ENCODE measurements at regions not wholly inside any gene's neighbourhood (a gene's known extent, or its start where the extent isn't known, plus 50 kb on each side); places are given as distances from the start of the nearest gene placed in this dataset.

GRCh38 chr10:81704596-81704995 lies 170.4 kb upstream of the NRG3 start:
- H3K4me3 ChIP-seq (ENCODE audit: low read depth in 2 of 2, low read length in 1 of 2): no peak overlapping the region
- WGBS (ENCODE audit: low lambda C conversion rate): 0% methylated on average over 1 of the region's 1 CpG

GRCh38 chr10:81708416-81708815 lies 166.6 kb upstream of the NRG3 start:
- no peak overlapping the region for H3K4me3 ChIP-seq (ENCODE audit: low read depth in 2 of 2, low read length in 1 of 2)
- no peaks in the 10 kb centered on the region for H3K9me2 ChIP-seq
- H3K79me2 ChIP-seq (ENCODE audit: insufficient read depth): no peaks in the 10 kb centered on the region
- POLR2A ChIA-PET: no interaction called here
- H3K9me3 ChIP-seq: no peaks in the 10 kb centered on the region
- H3K9ac ChIP-seq: no peak overlapping the region
- H4K20me1 ChIP-seq (ENCODE audit: insufficient read depth): no peaks in the 10 kb centered on the region
- no peaks in the 10 kb centered on the region for H3K4me1 ChIP-seq (ENCODE audit: control insufficient read depth in 1 of 2, insufficient read depth in 2 of 2, low read depth in 1 of 2, low read length in 1 of 2)
- CTCF ChIA-PET: no interaction called here
- no peak overlapping the region for H2AFZ ChIP-seq (ENCODE audit: low read depth)
- H3K36me3 ChIP-seq (replicated peaks in 1 of 2; ENCODE audit: control insufficient read depth in 1 of 2, insufficient read depth in 2 of 2, low read length in 1 of 2): no peaks in the 10 kb centered on the region
- H3F3A ChIP-seq (replicated peaks; ENCODE audit: insufficient read depth): no peaks in the 10 kb centered on the region
- no peaks in the 10 kb centered on the region for H3K27me3 ChIP-seq (ENCODE audit: insufficient read depth)
- DNase-seq: no peak
- H3K27ac ChIP-seq (ENCODE audit: low read depth in 2 of 2, low read length in 1 of 2): no peak overlapping the region
- 6% methylated on average over 5 of the region's 5 CpGs for WGBS (ENCODE audit: low lambda C conversion rate)
- no peak overlapping the region for H3K4me2 ChIP-seq
- no peak for TF ChIP-seq JUND (IDR thresholded peaks at IDR 0.05)
- no peak for TF ChIP-seq USF1 (IDR thresholded peaks at IDR 0.05; ENCODE audit: borderline replicate concordance, low read depth)
- no peak for TF ChIP-seq SMC3 (IDR thresholded peaks at IDR 0.05; ENCODE audit: low read depth, low read length)

More at GRCh38 chr10:81704596-81704995, 170.4 kb upstream of the NRG3 start:
- Histone ChIP-seq H3K9ac (no peak overlapping the region), H3K36me3 (replicated peaks in 1 of 2; ENCODE audit: control insufficient read depth in 1 of 2, insufficient read depth in 2 of 2, low read length in 1 of 2) (no peaks in the 10 kb centered on the region), H2AFZ (ENCODE audit: low read depth) (no peak overlapping the region), H3F3A (replicated peaks; ENCODE audit: insufficient read depth) (no peaks in the 10 kb centered on the region), H3K9me3 (no peaks in the 10 kb centered on the region), H3K4me2 (no peak overlapping the region), H3K9me2 (no peaks in the 10 kb centered on the region), H3K27ac (ENCODE audit: low read depth in 2 of 2, low read length in 1 of 2) (no peak overlapping the region), H3K79me2 (ENCODE audit: insufficient read depth) (no peaks in the 10 kb centered on the region), H3K27me3 (ENCODE audit: insufficient read depth) (no peaks in the 10 kb centered on the region), H3K4me1 (ENCODE audit: control insufficient read depth in 1 of 2, insufficient read depth in 2 of 2, low read depth in 1 of 2, low read length in 1 of 2) (no peaks in the 10 kb centered on the region), H4K20me1 (ENCODE audit: insufficient read depth) (no peaks in the 10 kb centered on the region)
- TF ChIP-seq FOXJ3 (CRISPR knock-in tag; IDR thresholded peaks at IDR 0.05) (no peak), SIN3A (IDR thresholded peaks at IDR 0.05; ENCODE audit: borderline replicate concordance, low read depth, low read length) (no peak)
- no peak for DNase-seq
- ChIA-PET POLR2A (no interaction called here), CTCF (no interaction called here)

- H4K20me1 ChIP-seq (ENCODE audit: insufficient read depth): no peaks in the 10 kb centered on the region
- H3K27me3 ChIP-seq (ENCODE audit: insufficient read depth): no peaks in the 10 kb centered on the region
- no peak overlapping the region for H3K9ac ChIP-seq
- TF ChIP-seq JUND (IDR thresholded peaks at IDR 0.05): no peak
- no peak for TF ChIP-seq ZBTB33 (IDR thresholded peaks at IDR 0.05; ENCODE audit: borderline replicate concordance, low read depth)
- no peak for TF ChIP-seq CTCF (IDR thresholded peaks at IDR 0.05)
- no peak for TF ChIP-seq RXRA (IDR thresholded peaks at IDR 0.05; ENCODE audit: borderline replicate concordance, low read depth)
- TF ChIP-seq PBX3 (IDR thresholded peaks at IDR 0.05): no peak
- no peak for TF ChIP-seq FOXJ3 (CRISPR knock-in tag; IDR thresholded peaks at IDR 0.05)
- TF ChIP-seq FOXM1 (IDR thresholded peaks at IDR 0.05; ENCODE audit: low read depth): no peak
- 38% methylated on average over 2 of the region's 2 CpGs for WGBS (ENCODE audit: low lambda C conversion rate)
- no peaks in the 10 kb centered on the region for H3K36me3 ChIP-seq (replicated peaks in 1 of 2; ENCODE audit: control insufficient read depth in 1 of 2, insufficient read depth in 2 of 2, low read length in 1 of 2)
- no peaks in the 10 kb centered on the region for H3K9me2 ChIP-seq
- H3K79me2 ChIP-seq (ENCODE audit: insufficient read depth): no peaks in the 10 kb centered on the region
- no peaks in the 10 kb centered on the region for H3K4me1 ChIP-seq (ENCODE audit: control insufficient read depth in 1 of 2, insufficient read depth in 2 of 2, low read depth in 1 of 2, low read length in 1 of 2)
- no peak overlapping the region for H3K27ac ChIP-seq (ENCODE audit: low read depth in 2 of 2, low read length in 1 of 2)
- no peak overlapping the region for H3K4me3 ChIP-seq (ENCODE audit: low read depth in 2 of 2, low read length in 1 of 2)
- H3F3A ChIP-seq (replicated peaks; ENCODE audit: insufficient read depth): no peaks in the 10 kb centered on the region
- ChIA-PET POLR2A (no interaction called here), CTCF (no interaction called here)
- H3K4me2 ChIP-seq: no peak overlapping the region
- no peak for DNase-seq
- H3K9me3 ChIP-seq: no peaks in the 10 kb centered on the region
- no peak overlapping the region for H2AFZ ChIP-seq (ENCODE audit: low read depth)
Measured at GRCh38 chr10:81708929-81709328, 166.1 kb upstream of the NRG3 start.
